Uterus (tissue), 2 donors: ENCODE measurements at regions not wholly inside any gene's neighbourhood (a gene's known extent, or its start where the extent isn't known, plus 50 kb on each side); places are given as distances from the start of the nearest gene placed in this dataset.

Experiments
- CTCF ChIP-seq, 4 experiments: fragments of 200-600 bp in 2 of 4; fragments of 450-650 bp in 2 of 4; sonication (generic) in 2 of 4; IDR thresholded peaks; one replicate each; pipeline ENCODE4 v1.5.1; 2016 to 2019; ENCODE audit warnings: antibody characterized with exemption in 4 of 4, mild to moderate bottlenecking in 2 of 4, moderate library complexity in 1 of 4
- POLR2A ChIP-seq, 2 donors: fragments of 450-650 bp; IDR thresholded peaks; one replicate each; pipeline ENCODE4 v1.6.1; 2016; ENCODE audit warnings: antibody characterized with exemption in 2 of 2, mild to moderate bottlenecking in 1 of 2, moderate library complexity in 1 of 2

- no peak for TF ChIP-seq CTCF (IDR thresholded peaks at IDR 0.05)
- no peak for TF ChIP-seq POLR2A (IDR thresholded peaks at IDR 0.05)
These were observed 135.2 kb downstream of the SUCLG1 start for GRCh38 chr2:84323890-84324289.
